ENCODE measurements at regions not wholly inside any gene's neighbourhood (a gene's known extent, or its start where the extent isn't known, plus 50 kb on each side); places are given as distances from the start of the nearest gene placed in this dataset.

DNA sequence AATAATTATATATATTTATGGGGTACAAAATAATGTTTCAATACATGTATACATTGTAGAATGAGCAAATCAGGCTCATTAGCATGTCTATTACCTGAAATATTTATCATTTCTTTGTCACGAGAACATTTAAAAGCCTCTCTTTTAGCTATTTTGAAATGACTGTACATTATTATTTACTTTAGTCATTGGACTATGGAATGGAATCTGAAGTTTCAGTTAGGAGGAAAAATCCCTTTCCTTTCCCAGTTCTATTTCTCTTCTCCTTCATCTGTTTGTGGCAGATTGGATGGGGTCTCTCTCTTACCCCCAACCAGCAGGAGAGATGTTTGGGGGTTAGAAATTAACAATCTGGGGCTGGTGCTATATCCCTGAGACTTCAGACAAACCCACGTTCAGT, 292.5 kb upstream of the SFRP2 start:
- TF ChIP-seq, protein P1, sequence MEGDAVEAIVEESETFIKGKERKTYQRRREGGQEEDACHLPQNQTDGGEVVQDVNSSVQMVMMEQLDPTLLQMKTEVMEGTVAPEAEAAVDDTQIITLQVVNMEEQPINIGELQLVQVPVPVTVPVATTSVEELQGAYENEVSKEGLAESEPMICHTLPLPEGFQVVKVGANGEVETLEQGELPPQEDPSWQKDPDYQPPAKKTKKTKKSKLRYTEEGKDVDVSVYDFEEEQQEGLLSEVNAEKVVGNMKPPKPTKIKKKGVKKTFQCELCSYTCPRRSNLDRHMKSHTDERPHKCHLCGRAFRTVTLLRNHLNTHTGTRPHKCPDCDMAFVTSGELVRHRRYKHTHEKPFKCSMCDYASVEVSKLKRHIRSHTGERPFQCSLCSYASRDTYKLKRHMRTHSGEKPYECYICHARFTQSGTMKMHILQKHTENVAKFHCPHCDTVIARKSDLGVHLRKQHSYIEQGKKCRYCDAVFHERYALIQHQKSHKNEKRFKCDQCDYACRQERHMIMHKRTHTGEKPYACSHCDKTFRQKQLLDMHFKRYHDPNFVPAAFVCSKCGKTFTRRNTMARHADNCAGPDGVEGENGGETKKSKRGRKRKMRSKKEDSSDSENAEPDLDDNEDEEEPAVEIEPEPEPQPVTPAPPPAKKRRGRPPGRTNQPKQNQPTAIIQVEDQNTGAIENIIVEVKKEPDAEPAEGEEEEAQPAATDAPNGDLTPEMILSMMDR (IDR thresholded peaks at IDR 0.05; ENCODE audit: control extremely low read depth in 1 of 3, insufficient read depth in 1 of 3, low read depth in 1 of 3, low read length in 3 of 3): no peak
- TF ChIP-seq, protein P2, sequence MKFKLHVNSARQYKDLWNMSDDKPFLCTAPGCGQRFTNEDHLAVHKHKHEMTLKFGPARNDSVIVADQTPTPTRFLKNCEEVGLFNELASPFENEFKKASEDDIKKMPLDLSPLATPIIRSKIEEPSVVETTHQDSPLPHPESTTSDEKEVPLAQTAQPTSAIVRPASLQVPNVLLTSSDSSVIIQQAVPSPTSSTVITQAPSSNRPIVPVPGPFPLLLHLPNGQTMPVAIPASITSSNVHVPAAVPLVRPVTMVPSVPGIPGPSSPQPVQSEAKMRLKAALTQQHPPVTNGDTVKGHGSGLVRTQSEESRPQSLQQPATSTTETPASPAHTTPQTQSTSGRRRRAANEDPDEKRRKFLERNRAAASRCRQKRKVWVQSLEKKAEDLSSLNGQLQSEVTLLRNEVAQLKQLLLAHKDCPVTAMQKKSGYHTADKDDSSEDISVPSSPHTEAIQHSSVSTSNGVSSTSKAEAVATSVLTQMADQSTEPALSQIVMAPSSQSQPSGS (IDR thresholded peaks at IDR 0.05; ENCODE audit: low read length): no peak
- no peak for TF ChIP-seq POLR2AphosphoS5 (IDR thresholded peaks at IDR 0.05; ENCODE audit: low read depth, low read length)
- TF ChIP-seq BRCA1 (IDR thresholded peaks at IDR 0.05; ENCODE audit: low read depth, low read length): no peak
- TF ChIP-seq CEBPB (IDR thresholded peaks at IDR 0.05; ENCODE audit: low read depth, low read length): no peak

All from H1 (cell line).